OCI-LY7 (cell line): ENCODE measurements at regions not wholly inside any gene's neighbourhood (a gene's known extent, or its start where the extent isn't known, plus 50 kb on each side); places are given as distances from the start of the nearest gene placed in this dataset.

ENCODE experiments used
- BruUV-seq: library from RNA; stranded (reverse); fragments of 400-500 nt; replicated peaks from 2 replicates; lab custom pipeline; 2021; lab: Mats Ljungman, UMichigan
- CTCF ChIA-PET: fragments of 300-600 bp; sonication (Branson Sonifier 250); formaldehyde crosslinking; loops from one replicate; lab custom pipeline; 2022; ENCODE audit warnings: antibody characterized with exemption; ENCODE audit not compliant: unreplicated experiment; lab: Charles Lee
- POLR2A ChIA-PET: fragments of 300-600 bp; sonication (Branson Sonifier 250); formaldehyde crosslinking; loops from one replicate; lab custom pipeline; 2022; ENCODE audit warnings: antibody characterized with exemption; lab: Charles Lee
- DNase-seq: peaks from one replicate; pipeline ENCODE4 v3.0.0-alpha.2; 2015; ENCODE audit warnings: low spot score
- H2AFZ ChIP-seq: fragments of 200-600 bp; sonication (generic), shearing (Covaris generic); 2 replicates; pipeline ENCODE4 v1.6.1; 2014; ENCODE audit warnings: mild to moderate bottlenecking, antibody characterized with exemption, low read length, moderate library complexity
- H3K27ac ChIP-seq: fragments of 200-600 bp; sonication (generic); 2 replicates; pipeline ENCODE4 v1.5.1; 2014; ENCODE audit warnings: mixed run types, low read depth, mild to moderate bottlenecking, moderate library complexity, low read length, inconsistent platforms; ENCODE audit not compliant: poor library complexity, severe bottlenecking
- H3K36me3 ChIP-seq: fragments of 200-600 bp; sonication (generic); 2 replicates; pipeline ENCODE4 v1.6.1; 2014; ENCODE audit warnings: mild to moderate bottlenecking, antibody characterized with exemption, low read length, moderate library complexity, mixed read lengths; ENCODE audit not compliant: insufficient read depth
- H3K4me1 ChIP-seq: fragments of 200-600 bp; sonication (generic); 2 replicates; pipeline ENCODE4 v1.5.1; 2014; ENCODE audit warnings: mild to moderate bottlenecking, low read length; ENCODE audit not compliant: insufficient read depth, poor library complexity, severe bottlenecking
- H3K4me2 ChIP-seq: fragments of 200-600 bp; sonication (generic); 2 replicates; pipeline ENCODE4 v1.6.1; 2014; ENCODE audit warnings: mild to moderate bottlenecking, low read length
- H3K4me3 ChIP-seq: fragments of 200-600 bp; sonication (generic); 2 replicates; pipeline ENCODE4 v1.5.1; 2014; ENCODE audit warnings: mild to moderate bottlenecking, low read depth, low read length; ENCODE audit not compliant: poor library complexity, severe bottlenecking
- H3K79me2 ChIP-seq: fragments of 200-600 bp; sonication (generic); 2 replicates; pipeline ENCODE4 v1.6.1; 2016; ENCODE audit warnings: low read depth, mild to moderate bottlenecking, low read length, moderate library complexity, mixed read lengths; ENCODE audit not compliant: insufficient read depth
- H3K9me2 ChIP-seq: fragments of 200-600 bp; sonication (generic); 2 replicates; pipeline ENCODE4 v1.6.1; 2016; ENCODE audit warnings: mild to moderate bottlenecking, low read length, mixed read lengths; ENCODE audit not compliant: insufficient read depth
- H3K9me3 ChIP-seq: fragments of 200-600 bp; sonication (generic); 2 replicates; pipeline ENCODE4 v1.6.1; 2014; ENCODE audit warnings: mild to moderate bottlenecking, mixed run types, low read length, mixed read lengths
- H4K20me1 ChIP-seq: fragments of 200-600 bp; sonication (generic); 2 replicates; pipeline ENCODE4 v1.6.1; 2014; ENCODE audit warnings: mild to moderate bottlenecking, antibody characterized with exemption, low read length, moderate library complexity, mixed read lengths; ENCODE audit not compliant: insufficient read depth
- EZH2phosphoT487 ChIP-seq: fragments of 200-600 bp; sonication (generic); IDR thresholded peaks from 2 replicates; pipeline ENCODE4 v1.6.1; 2018; ENCODE audit warnings: low read depth, borderline replicate concordance, mild to moderate bottlenecking, mixed run types, antibody characterized with exemption, low read length, moderate library complexity, mixed read lengths
- intact Hi-C: fragments of 100-400 bp; cut with micrococcal nuclease; formaldehyde crosslinking; loops from one replicate; pipeline ENCODE4 v1.10.0; 2022; ENCODE audit not compliant: unreplicated experiment
- TF ChIP-seq, protein P1 (sequence below): fragments of 200-600 bp; sonication (generic); conservative IDR thresholded peaks from 2 replicates; pipeline ENCODE4 v1.5.1; 2014; ENCODE audit warnings: mild to moderate bottlenecking, antibody characterized with exemption, low read length, moderate library complexity, mixed read lengths

DNA sequence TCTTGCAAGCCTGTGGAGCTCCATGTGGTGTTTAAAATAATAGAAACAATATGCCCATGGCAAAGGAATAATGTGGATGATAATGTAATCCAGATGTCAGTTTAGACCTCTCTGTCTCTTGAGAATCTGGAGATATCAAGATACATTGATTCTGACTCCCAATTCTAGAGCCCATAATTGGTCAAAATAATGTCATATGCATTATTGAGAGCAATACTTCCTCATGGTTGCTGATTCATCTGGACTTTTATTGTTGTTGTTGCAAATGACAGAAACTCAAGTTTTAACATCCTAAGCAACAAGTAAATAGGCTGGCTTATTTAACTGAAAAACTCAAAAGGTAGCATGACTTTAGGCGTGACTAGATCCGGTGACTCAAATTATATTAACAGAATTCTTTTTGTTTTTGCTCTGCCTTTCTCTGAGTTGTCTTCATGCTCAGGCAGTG lies 152.1 kb downstream of the PCSK1 start:
- Histone ChIP-seq H2AFZ (no peak overlapping the region), H3K4me1 (no peaks in the 10 kb centered on the region), H3K79me2 (no peaks in the 10 kb centered on the region), H3K9me2 (no peaks in the 10 kb centered on the region), H3K36me3 (no peaks in the 10 kb centered on the region), H3K4me3 (no peak overlapping the region), H3K27ac (no peak overlapping the region), H4K20me1 (no peaks in the 10 kb centered on the region), H3K4me2 (no peak overlapping the region), H3K9me3 (no peaks in the 10 kb centered on the region)
- no peak for DNase-seq
- ChIA-PET POLR2A (interaction anchor here (0.6 to 1.0 kb wide), 2 partner anchors 54 to 246 kb away, joined by 3 to 4 read pairs; no protein-coding TSS in a partner anchor), CTCF (no interaction called here)
- intact Hi-C loops = no loop called here
- BruUV-seq = no TSS peak
- no peak for TF ChIP-seq EZH2phosphoT487
- TF ChIP-seq, protein P1, sequence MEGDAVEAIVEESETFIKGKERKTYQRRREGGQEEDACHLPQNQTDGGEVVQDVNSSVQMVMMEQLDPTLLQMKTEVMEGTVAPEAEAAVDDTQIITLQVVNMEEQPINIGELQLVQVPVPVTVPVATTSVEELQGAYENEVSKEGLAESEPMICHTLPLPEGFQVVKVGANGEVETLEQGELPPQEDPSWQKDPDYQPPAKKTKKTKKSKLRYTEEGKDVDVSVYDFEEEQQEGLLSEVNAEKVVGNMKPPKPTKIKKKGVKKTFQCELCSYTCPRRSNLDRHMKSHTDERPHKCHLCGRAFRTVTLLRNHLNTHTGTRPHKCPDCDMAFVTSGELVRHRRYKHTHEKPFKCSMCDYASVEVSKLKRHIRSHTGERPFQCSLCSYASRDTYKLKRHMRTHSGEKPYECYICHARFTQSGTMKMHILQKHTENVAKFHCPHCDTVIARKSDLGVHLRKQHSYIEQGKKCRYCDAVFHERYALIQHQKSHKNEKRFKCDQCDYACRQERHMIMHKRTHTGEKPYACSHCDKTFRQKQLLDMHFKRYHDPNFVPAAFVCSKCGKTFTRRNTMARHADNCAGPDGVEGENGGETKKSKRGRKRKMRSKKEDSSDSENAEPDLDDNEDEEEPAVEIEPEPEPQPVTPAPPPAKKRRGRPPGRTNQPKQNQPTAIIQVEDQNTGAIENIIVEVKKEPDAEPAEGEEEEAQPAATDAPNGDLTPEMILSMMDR = no peak

DNA sequence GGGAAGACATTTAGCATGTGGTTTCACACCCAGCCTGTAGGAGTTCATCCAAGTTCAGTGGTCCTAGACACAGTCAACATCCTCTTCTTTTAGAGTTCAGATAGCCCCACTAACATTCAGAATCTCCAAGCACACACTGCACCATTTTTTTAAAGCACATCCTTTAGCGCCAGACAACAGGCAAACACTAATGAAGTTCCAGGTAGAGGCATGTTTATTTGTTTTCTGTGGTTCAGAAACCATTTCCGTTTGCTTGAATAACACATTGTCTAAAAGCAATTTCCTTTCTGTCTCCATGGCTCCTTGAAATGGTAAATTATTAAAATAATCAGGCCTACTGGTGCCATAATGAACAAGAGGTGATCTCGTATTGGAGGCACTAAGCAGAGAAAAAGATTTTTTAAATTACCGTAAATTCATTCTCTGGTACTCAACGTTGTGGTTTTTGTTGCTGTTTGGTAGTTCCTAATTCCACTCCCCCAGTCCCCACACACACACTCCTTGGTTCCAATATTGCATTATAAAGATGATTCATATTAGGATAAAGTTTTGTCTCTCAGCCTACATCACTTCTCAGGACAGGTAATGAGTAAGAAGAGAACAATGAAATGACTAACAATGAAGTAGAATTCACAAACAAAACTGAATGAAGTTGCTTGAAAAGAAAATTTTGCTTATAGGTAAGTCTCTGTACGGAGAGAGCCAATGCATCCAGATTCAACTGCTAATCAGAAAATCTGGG lies 153.1 kb downstream of the PCSK1 start:
- TF ChIP-seq, protein P1 = no peak
- no peak for TF ChIP-seq EZH2phosphoT487
- no peak overlapping the region for H3K4me3 ChIP-seq
- ChIA-PET POLR2A (interaction anchor here (0.6 kb wide), 2 partner anchors 69 to 245 kb away, joined by 3 to 4 read pairs; no protein-coding TSS in a partner anchor), CTCF (no interaction called here)
- no peak for DNase-seq
- intact Hi-C loops = no loop called here
- no peaks in the 10 kb centered on the region for H3K36me3 ChIP-seq
- H3K4me1 ChIP-seq = no peaks in the 10 kb centered on the region
- H2AFZ ChIP-seq = no peak overlapping the region
- no peak overlapping the region for H3K27ac ChIP-seq
- no peaks in the 10 kb centered on the region for H3K9me2 ChIP-seq
- no peaks in the 10 kb centered on the region for H3K79me2 ChIP-seq
- no peaks in the 10 kb centered on the region for H3K9me3 ChIP-seq
- H3K4me2 ChIP-seq = no peak overlapping the region
- no TSS peak for BruUV-seq
- no peaks in the 10 kb centered on the region for H4K20me1 ChIP-seq

DNA sequence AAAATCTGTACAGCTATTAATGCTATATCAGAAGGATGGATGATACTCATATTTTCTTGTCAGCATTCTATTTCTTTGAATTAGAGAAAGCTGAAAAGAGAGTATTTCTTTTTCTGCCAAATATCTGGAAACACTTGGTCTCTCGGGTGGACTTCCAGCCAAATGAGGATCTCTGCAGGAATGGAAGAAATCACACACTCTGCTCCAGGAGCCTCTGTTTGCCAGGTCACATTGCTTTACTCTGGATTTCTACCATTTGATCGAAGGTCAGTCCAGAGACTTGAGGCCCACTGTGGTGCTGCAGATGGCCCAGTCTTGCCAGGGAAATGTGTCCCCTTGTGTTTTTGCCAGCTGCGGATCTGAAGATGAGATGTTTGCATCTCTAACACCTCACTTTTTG lies 154.1 kb downstream of the PCSK1 start:
- DNase-seq = no peak
- TF ChIP-seq, protein P1 = no peak
- TF ChIP-seq EZH2phosphoT487 = no peak
- no peak overlapping the region for H2AFZ ChIP-seq
- no peaks in the 10 kb centered on the region for H3K79me2 ChIP-seq
- intact Hi-C loops = no loop called here
- no peak overlapping the region for H3K4me2 ChIP-seq
- no peaks in the 10 kb centered on the region for H3K9me3 ChIP-seq
- no peak overlapping the region for H3K4me3 ChIP-seq
- no peaks in the 10 kb centered on the region for H3K4me1 ChIP-seq
- ChIA-PET CTCF (no interaction called here), POLR2A (no interaction called here)
- no peaks in the 10 kb centered on the region for H4K20me1 ChIP-seq
- BruUV-seq = no TSS peak
- no peak overlapping the region for H3K27ac ChIP-seq
- H3K36me3 ChIP-seq = no peaks in the 10 kb centered on the region
- H3K9me2 ChIP-seq = no peaks in the 10 kb centered on the region
